ENCODE measurements at regions not wholly inside any gene's neighbourhood (a gene's known extent, or its start where the extent isn't known, plus 50 kb on each side); places are given as distances from the start of the nearest gene placed in this dataset.

- no peak for TF ChIP-seq TBX3 (IDR thresholded peaks at IDR 0.05; ENCODE audit: borderline replicate concordance)
- TF ChIP-seq BCL6 (CRISPR knock-in tag; IDR thresholded peaks at IDR 0.05), result 0 out of 2 replicates have a peak, but pooled peaks have one; percentile 21
- TF ChIP-seq ZNF407 (CRISPR knock-in tag; IDR thresholded peaks at IDR 0.05; ENCODE audit: not compliant biosample characterization), result no peak
- no peak for TF ChIP-seq MBD4 (IDR thresholded peaks at IDR 0.05; ENCODE audit: borderline replicate concordance, low read length)
- no peak for TF ChIP-seq FLYWCH1 (CRISPR knock-in tag; IDR thresholded peaks at IDR 0.05)
- TF ChIP-seq KDM4B (CRISPR knock-in tag; IDR thresholded peaks at IDR 0.05), result no peak
- no peak for TF ChIP-seq ZNF468 (CRISPR knock-in tag; IDR thresholded peaks at IDR 0.05)
- peak; percentile 87 for TF ChIP-seq CEBPB (IDR thresholded peaks at IDR 0.05; ENCODE audit: borderline replicate concordance, low read depth, low read length)
- TF ChIP-seq HDAC6 (IDR thresholded peaks at IDR 0.05; ENCODE audit: low read depth, low read length), result no peak
- no peak for TF ChIP-seq IKZF1 (IDR thresholded peaks at IDR 0.05)
- 0 out of 2 replicates have a peak, but pooled peaks have one; percentile 46 for TF ChIP-seq ZSCAN9 (CRISPR knock-in tag; IDR thresholded peaks at IDR 0.05; ENCODE audit: borderline replicate concordance)
- peak; percentile 58; the same call in 1 of the 2 replicates for TF ChIP-seq ZFY (CRISPR knock-in tag; IDR thresholded peaks at IDR 0.05)
- TF ChIP-seq, protein P1, sequence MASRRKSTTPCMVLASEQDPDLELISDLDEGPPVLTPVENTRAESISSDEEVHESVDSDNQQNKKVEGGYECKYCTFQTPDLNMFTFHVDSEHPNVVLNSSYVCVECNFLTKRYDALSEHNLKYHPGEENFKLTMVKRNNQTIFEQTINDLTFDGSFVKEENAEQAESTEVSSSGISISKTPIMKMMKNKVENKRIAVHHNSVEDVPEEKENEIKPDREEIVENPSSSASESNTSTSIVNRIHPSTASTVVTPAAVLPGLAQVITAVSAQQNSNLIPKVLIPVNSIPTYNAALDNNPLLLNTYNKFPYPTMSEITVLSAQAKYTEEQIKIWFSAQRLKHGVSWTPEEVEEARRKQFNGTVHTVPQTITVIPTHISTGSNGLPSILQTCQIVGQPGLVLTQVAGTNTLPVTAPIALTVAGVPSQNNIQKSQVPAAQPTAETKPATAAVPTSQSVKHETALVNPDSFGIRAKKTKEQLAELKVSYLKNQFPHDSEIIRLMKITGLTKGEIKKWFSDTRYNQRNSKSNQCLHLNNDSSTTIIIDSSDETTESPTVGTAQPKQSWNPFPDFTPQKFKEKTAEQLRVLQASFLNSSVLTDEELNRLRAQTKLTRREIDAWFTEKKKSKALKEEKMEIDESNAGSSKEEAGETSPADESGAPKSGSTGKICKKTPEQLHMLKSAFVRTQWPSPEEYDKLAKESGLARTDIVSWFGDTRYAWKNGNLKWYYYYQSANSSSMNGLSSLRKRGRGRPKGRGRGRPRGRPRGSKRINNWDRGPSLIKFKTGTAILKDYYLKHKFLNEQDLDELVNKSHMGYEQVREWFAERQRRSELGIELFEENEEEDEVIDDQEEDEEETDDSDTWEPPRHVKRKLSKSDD (CRISPR knock-in tag; IDR thresholded peaks at IDR 0.05; ENCODE audit: low read depth), result no peak
- no peak for TF ChIP-seq ZNF563 (CRISPR knock-in tag; IDR thresholded peaks at IDR 0.05)
- no peak for TF ChIP-seq ATF1 (CRISPR knock-in tag; IDR thresholded peaks at IDR 0.05)
- no peak for TF ChIP-seq ZNF891 (CRISPR knock-in tag; IDR thresholded peaks at IDR 0.05)
- TF ChIP-seq RORA (CRISPR knock-in tag; IDR thresholded peaks at IDR 0.05), result no peak
- no peak for TF ChIP-seq EEA1 (CRISPR knock-in tag; IDR thresholded peaks at IDR 0.05; ENCODE audit: borderline replicate concordance)
- no peak for TF ChIP-seq SP140L (CRISPR knock-in tag; IDR thresholded peaks at IDR 0.05; ENCODE audit: borderline replicate concordance)
- TF ChIP-seq MIER2 (CRISPR knock-in tag; IDR thresholded peaks at IDR 0.05), result 0 out of 2 replicates have a peak, but pooled peaks have one; percentile 33
- no peak for TF ChIP-seq HMG20A (CRISPR knock-in tag; IDR thresholded peaks at IDR 0.05; ENCODE audit: borderline replicate concordance)
- no peak for TF ChIP-seq ZBTB7B (CRISPR knock-in tag; IDR thresholded peaks at IDR 0.05)
Observed at GRCh38 chr1:105138458-105138893, 1388.8 kb downstream of the AMY1C start (continued).
